ENCODE measurements at regions not wholly inside any gene's neighbourhood (a gene's known extent, or its start where the extent isn't known, plus 50 kb on each side); places are given as distances from the start of the nearest gene placed in this dataset.

- TF ChIP-seq CTCF (conservative IDR thresholded peaks at IDR 0.05 in 1 of 2, IDR thresholded peaks at IDR 0.05 in 1 of 2; ENCODE audit: extremely low read depth in 1 of 2, insufficient read depth in 1 of 2, low read depth in 1 of 2, low read length in 2 of 2) (no peak), EZH2 (IDR thresholded peaks at IDR 0.05; ENCODE audit: borderline replicate concordance, low read length) (no peak)
Observed at GRCh38 chr1:10947691-10948462, 64.6 kb upstream of the TARDBP start.

Data from mammary epithelial cell (primary cell).